Neuronal stem cell (in vitro differentiated cells): ENCODE measurements at regions not wholly inside any gene's neighbourhood (a gene's known extent, or its start where the extent isn't known, plus 50 kb on each side); places are given as distances from the start of the nearest gene placed in this dataset.
A peak's percentile ranks its signal among the peaks of the same experiment; 100 is the strongest.

Experiments used
- DNase-seq: peaks from one replicate; pipeline ENCODE4 v3.0.0-alpha.2; 2013; ENCODE audit warnings: low spot score
- H2AFZ ChIP-seq: one replicate; pipeline ENCODE4 v1.6.1; 2013; ENCODE audit warnings: mild to moderate bottlenecking, low read length, inconsistent platforms
- H2AK5ac ChIP-seq: 2 replicates; pipeline ENCODE4 v1.6.1; 2013; ENCODE audit warnings: low read depth, mild to moderate bottlenecking, inconsistent platforms, low read length, moderate library complexity, mixed read lengths
- H2BK120ac ChIP-seq: 2 replicates; pipeline ENCODE4 v1.6.1; 2013; ENCODE audit warnings: low read depth, mild to moderate bottlenecking, inconsistent platforms, low read length, moderate library complexity, mixed read lengths
- H2BK12ac ChIP-seq: one replicate; pipeline ENCODE4 v1.6.1; 2013; ENCODE audit warnings: low read length, inconsistent platforms
- H2BK15ac ChIP-seq: 2 replicates; pipeline ENCODE4 v1.6.1; 2013; ENCODE audit warnings: mild to moderate bottlenecking, low read length, inconsistent platforms, mixed read lengths
- H2BK5ac ChIP-seq: one replicate; pipeline ENCODE4 v1.6.1; 2013; ENCODE audit warnings: inconsistent platforms, mild to moderate bottlenecking, low read length, moderate library complexity
- H3K14ac ChIP-seq: one replicate; pipeline ENCODE4 v1.6.1; 2013; ENCODE audit warnings: low read length, inconsistent platforms
- H3K18ac ChIP-seq: 2 replicates; pipeline ENCODE4 v1.6.1; 2013; ENCODE audit warnings: low read length, inconsistent platforms
- H3K23ac ChIP-seq: 2 replicates; pipeline ENCODE4 v1.6.1; 2013; ENCODE audit warnings: low read depth, mild to moderate bottlenecking, mixed read lengths, low read length, inconsistent platforms; ENCODE audit not compliant: poor library complexity
- H3K27ac ChIP-seq: replicated peaks from 3 replicates; pipeline ENCODE4 v1.5.1; 2013; ENCODE audit warnings: low read length, inconsistent platforms
- H3K27me3 ChIP-seq, 3 experiments: 2 replicates each; pipeline ENCODE4 v1.6.1; 2013; ENCODE audit warnings: low read length in 3 of 3, mild to moderate bottlenecking in 2 of 3, inconsistent platforms in 1 of 3, low read depth in 1 of 3, mixed read lengths in 1 of 3, moderate library complexity in 1 of 3; ENCODE audit not compliant: control insufficient read depth in 3 of 3, insufficient read depth in 3 of 3
- H3K36me3 ChIP-seq, 2 donors: replicated peaks in 1 of 2; 2 replicates each; pipeline ENCODE4 v1.6.1; 2013; ENCODE audit warnings: low read length in 2 of 2; ENCODE audit not compliant: control insufficient read depth in 2 of 2, insufficient read depth in 2 of 2
- H3K4ac ChIP-seq: 2 replicates; pipeline ENCODE4 v1.6.1; 2013; ENCODE audit warnings: inconsistent platforms, mild to moderate bottlenecking, low read length, moderate library complexity
- H3K4me1 ChIP-seq, 2 donors: 1 replicate in 1 of 2; 2 replicates in 1 of 2; pipeline ENCODE4 v1.6.1; 2013; ENCODE audit warnings: low read length in 2 of 2, low read depth in 1 of 2; ENCODE audit not compliant: control insufficient read depth in 2 of 2, insufficient read depth in 1 of 2
- H3K4me2 ChIP-seq: one replicate; pipeline ENCODE4 v1.6.1; 2013; ENCODE audit warnings: mild to moderate bottlenecking, low read length, inconsistent platforms; ENCODE audit not compliant: insufficient read depth, poor library complexity, severe bottlenecking
- H3K4me3 ChIP-seq, 2 donors: 2 replicates each; pipeline ENCODE4 v1.5.1; 2013; ENCODE audit warnings: low read length in 2 of 2, mild to moderate bottlenecking in 2 of 2, inconsistent platforms in 1 of 2, moderate library complexity in 1 of 2
- H3K79me1 ChIP-seq: one replicate; pipeline ENCODE4 v1.6.1; 2013; ENCODE audit warnings: low read depth, mild to moderate bottlenecking, inconsistent platforms, low read length, moderate library complexity
- H3K9ac ChIP-seq: one replicate; pipeline ENCODE4 v1.6.1; 2013; ENCODE audit warnings: mild to moderate bottlenecking, low read depth, low read length, inconsistent platforms; ENCODE audit not compliant: poor library complexity
- H3K9me3 ChIP-seq, 2 donors: replicated peaks in 1 of 2; 2 replicates each; pipeline versions ENCODE3 to v1.6.1; 2013; ENCODE audit warnings: low read length in 2 of 2, mild to moderate bottlenecking in 2 of 2, inconsistent platforms in 1 of 2, low read depth in 1 of 2, mixed read lengths in 1 of 2, moderate library complexity in 1 of 2; ENCODE audit not compliant: control insufficient read depth in 2 of 2, insufficient read depth in 1 of 2
- H4K8ac ChIP-seq: one replicate; pipeline ENCODE4 v1.6.1; 2013; ENCODE audit warnings: low read depth, mild to moderate bottlenecking, inconsistent platforms, low read length, moderate library complexity
- H4K91ac ChIP-seq: one replicate; pipeline ENCODE4 v1.6.1; 2013; ENCODE audit warnings: low read length, low read depth, mild to moderate bottlenecking, inconsistent platforms; ENCODE audit not compliant: poor library complexity
- WGBS, 2 donors: extraction: QIAGEN DNeasy Blood & Tissue Kit; methylation state at CpG; one replicate each; pipeline ENCODE4 v1.1.7; 2013; ENCODE audit warnings: missing lambda C conversion rate in 2 of 2, mixed read lengths in 1 of 2; ENCODE audit not compliant: insufficient read length in 2 of 2, insufficient replicate concordance in 1 of 2; ENCODE audit errors: extremely low coverage in 2 of 2; 5-methylcytosine and 5-hydroxymethylcytosine counted together

- H3K9me3 ChIP-seq, result no peaks in the 10 kb centered on the region
- no peak overlapping the region for H2AK5ac ChIP-seq
- peaks cover 0 to 7% of the 10 kb centered on the region in 2 donors for H3K4me1 ChIP-seq
- H4K91ac ChIP-seq, result no peak overlapping the region
- no peak overlapping the region for H4K8ac ChIP-seq
- no peak overlapping the region for H2BK15ac ChIP-seq
- H3K27me3 ChIP-seq, result no peaks in the 10 kb centered on the region
- H3K4me2 ChIP-seq, result no peak overlapping the region
- H2AFZ ChIP-seq, result no peak overlapping the region
- H3K4ac ChIP-seq, result no peak overlapping the region
- H3K14ac ChIP-seq, result no peak overlapping the region
- no peaks in the 10 kb centered on the region for H3K79me1 ChIP-seq
- H3K9ac ChIP-seq, result no peak overlapping the region
- DNase-seq, result no peak
- no peak overlapping the region for H3K4me3 ChIP-seq
- WGBS, 2 donors, result no CpG with 5 or more reads among the region's 6 CpGs
- no peak overlapping the region for H2BK120ac ChIP-seq
- peak overlapping the region; percentile 2 for H3K27ac ChIP-seq
- no peak overlapping the region for H3K23ac ChIP-seq
- H3K36me3 ChIP-seq, result no peaks in the 10 kb centered on the region
- H3K18ac ChIP-seq, result no peak overlapping the region
- H2BK12ac ChIP-seq, result no peak overlapping the region
- no peak overlapping the region for H2BK5ac ChIP-seq
Observed at GRCh38 chr5:163377982-163378381, 59.4 kb upstream of the CCNG1 start.

DNA sequence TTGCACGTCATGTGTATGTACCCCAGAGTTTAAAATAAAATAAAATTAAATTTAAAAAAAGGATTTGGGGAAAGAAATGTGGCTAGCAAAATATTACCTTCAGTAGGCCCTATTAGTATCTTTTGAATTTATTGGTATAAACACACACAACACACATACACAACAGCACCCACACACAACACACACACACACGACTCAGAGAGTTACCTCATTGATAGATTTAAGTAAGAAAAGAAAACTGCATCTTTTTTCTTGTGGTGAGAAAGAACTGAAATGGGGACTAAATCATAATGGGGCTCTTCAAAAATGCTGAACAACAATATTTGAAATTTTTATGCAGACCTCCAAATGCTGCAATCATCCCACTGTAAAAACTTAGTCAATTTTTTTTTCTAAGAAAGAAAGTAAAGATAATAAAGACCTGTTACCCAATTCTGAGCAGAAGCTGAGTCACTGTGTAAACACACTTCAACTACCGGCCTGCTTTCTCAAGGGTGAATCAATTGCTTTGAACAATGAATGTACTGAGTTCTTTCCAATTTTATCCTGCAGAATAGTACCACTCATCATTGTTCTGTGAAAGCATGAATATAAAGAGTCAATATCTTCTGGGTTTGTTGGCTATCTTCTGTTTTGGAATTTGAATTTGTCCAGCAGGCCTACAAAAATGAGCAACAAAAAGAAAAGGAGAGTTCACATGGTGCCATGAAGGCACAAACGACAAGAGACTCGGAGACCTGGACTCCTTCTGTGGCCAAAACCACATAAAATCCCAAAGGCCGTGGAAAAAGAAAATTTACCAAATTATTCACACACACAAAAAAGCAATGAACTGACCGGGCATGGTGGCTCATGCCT lies 57.9 kb upstream of the CCNG1 start:
- Histone ChIP-seq H3K23ac (no peak overlapping the region), H3K4me3 (no peak overlapping the region), H4K8ac (no peak overlapping the region), H2AK5ac (no peak overlapping the region), H3K9me3 (no peaks in the 10 kb centered on the region), H3K9ac (no peak overlapping the region), H3K27ac (no peak overlapping the region), H2AFZ (peak overlapping the region; percentile 24), H3K36me3 (no peaks in the 10 kb centered on the region), H3K4ac (no peak overlapping the region), H4K91ac (no peak overlapping the region), H2BK15ac (no peak overlapping the region), H3K14ac (no peak overlapping the region), H3K79me1 (no peaks in the 10 kb centered on the region), H3K4me1 (peaks cover 0 to 7% of the 10 kb centered on the region in 2 donors), H2BK5ac (no peak overlapping the region), H2BK120ac (no peak overlapping the region), H3K4me2 (no peak overlapping the region), H2BK12ac (no peak overlapping the region), H3K27me3 (no peaks in the 10 kb centered on the region), H3K18ac (no peak overlapping the region)
- WGBS, 2 donors, result no CpG with 5 or more reads among the region's 7 CpGs
- DNase-seq, result no peak

DNA sequence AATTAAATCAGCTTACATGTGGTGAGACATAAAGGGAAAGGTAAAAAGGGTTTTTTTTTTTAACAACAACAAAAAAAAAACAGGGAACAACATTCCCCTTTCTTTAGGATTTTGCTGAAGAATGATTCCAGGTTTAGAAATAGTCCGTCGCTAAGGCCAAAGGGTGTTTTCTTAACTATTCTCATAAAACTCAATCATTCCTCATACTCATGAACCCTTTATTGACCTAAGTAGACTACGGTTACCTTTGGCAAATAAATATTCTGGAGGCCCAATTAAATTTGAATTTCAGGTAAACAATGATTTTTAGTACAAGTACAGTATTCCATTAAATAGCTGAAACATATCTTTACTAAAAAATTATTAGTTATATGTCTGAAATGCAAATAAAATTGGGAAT lies 55.6 kb upstream of the CCNG1 start:
- H2BK120ac ChIP-seq, result no peak overlapping the region
- WGBS, 2 donors, result no CpG with 5 or more reads among the region's 3 CpGs
- no peak overlapping the region for H3K4me2 ChIP-seq
- H3K4ac ChIP-seq, result no peak overlapping the region
- no peak overlapping the region for H3K27ac ChIP-seq
- H3K18ac ChIP-seq, result no peak overlapping the region
- H3K9me3 ChIP-seq, result no peaks in the 10 kb centered on the region
- no peak overlapping the region for H2BK12ac ChIP-seq
- no peak overlapping the region for H2BK15ac ChIP-seq
- no peak overlapping the region for H2BK5ac ChIP-seq
- no peak overlapping the region for H3K14ac ChIP-seq
- no peak overlapping the region for H2AFZ ChIP-seq
- H3K9ac ChIP-seq, result no peak overlapping the region
- no peak overlapping the region for H4K91ac ChIP-seq
- DNase-seq, result no peak
- no peak overlapping the region for H3K4me3 ChIP-seq
- H3K23ac ChIP-seq, result no peak overlapping the region
- peaks cover 0 to 7% of the 10 kb centered on the region in 2 donors for H3K4me1 ChIP-seq
- H3K79me1 ChIP-seq, result no peaks in the 10 kb centered on the region
- no peak overlapping the region for H4K8ac ChIP-seq
- no peaks in the 10 kb centered on the region for H3K36me3 ChIP-seq
- no peaks in the 10 kb centered on the region for H3K27me3 ChIP-seq
- H2AK5ac ChIP-seq, result no peak overlapping the region

- H3K4me3 ChIP-seq, result no peak overlapping the region
- no peaks in the 10 kb centered on the region for H3K27me3 ChIP-seq
- H2BK15ac ChIP-seq, result no peak overlapping the region
- no peak overlapping the region for H3K4ac ChIP-seq
- no peak overlapping the region for H3K14ac ChIP-seq
- no CpG with 5 or more reads among the region's 3 CpGs for WGBS, 2 donors
- H3K9ac ChIP-seq, result no peak overlapping the region
- H3K36me3 ChIP-seq, result no peaks in the 10 kb centered on the region
- no peak for DNase-seq
- H2BK120ac ChIP-seq, result no peak overlapping the region
- no peak overlapping the region for H2BK12ac ChIP-seq
- H3K79me1 ChIP-seq, result no peaks in the 10 kb centered on the region
- H3K18ac ChIP-seq, result no peak overlapping the region
- no peak overlapping the region for H4K8ac ChIP-seq
- no peak overlapping the region for H2BK5ac ChIP-seq
- H4K91ac ChIP-seq, result no peak overlapping the region
- no peak overlapping the region for H2AFZ ChIP-seq
- no peak overlapping the region for H3K27ac ChIP-seq
- H3K4me2 ChIP-seq, result no peak overlapping the region
- no peak overlapping the region for H2AK5ac ChIP-seq
- H3K9me3 ChIP-seq, result no peaks in the 10 kb centered on the region
- H3K4me1 ChIP-seq, result peaks cover 1 to 2% of the 10 kb centered on the region in 2 donors
- no peak overlapping the region for H3K23ac ChIP-seq
Observed at GRCh38 chr5:163383754-163384153, 53.6 kb upstream of the CCNG1 start.
